Liver (tissue), 3 donors: ENCODE measurements at regions not wholly inside any gene's neighbourhood (a gene's known extent, or its start where the extent isn't known, plus 50 kb on each side); places are given as distances from the start of the nearest gene placed in this dataset.

ENCODE experiments used
- ATF3 ChIP-seq: IDR thresholded peaks from 2 replicates; pipeline ENCODE4 v1.6.1; 2016; ENCODE audit warnings: antibody characterized with exemption
- CTCF ChIP-seq: fragments of 150-350 bp; IDR thresholded peaks from 2 replicates; pipeline ENCODE4 v1.5.1; 2017; ENCODE audit warnings: improper control_type of control experiment, low read depth, low read length; ENCODE audit not compliant: missing input control
- GABPA ChIP-seq, 2 donors: IDR thresholded peaks in 1 of 2; conservative IDR thresholded peaks in 1 of 2; 2 replicates each; pipeline ENCODE4 v1.6.1; 2016; ENCODE audit warnings: antibody characterized with exemption in 2 of 2, mild to moderate bottlenecking in 1 of 2, moderate library complexity in 1 of 2
- MAX ChIP-seq: IDR thresholded peaks from 2 replicates; pipeline ENCODE4 v1.6.1; 2016; ENCODE audit warnings: antibody characterized with exemption
- RAD21 ChIP-seq, 2 donors: IDR thresholded peaks; 2 replicates each; pipeline ENCODE4 v1.6.1; 2016; ENCODE audit warnings: antibody characterized with exemption in 2 of 2, mild to moderate bottlenecking in 2 of 2
- REST ChIP-seq: IDR thresholded peaks from 2 replicates; pipeline ENCODE4 v1.6.1; 2016; ENCODE audit warnings: antibody characterized with exemption, mild to moderate bottlenecking
- SP1 ChIP-seq: IDR thresholded peaks from 2 replicates; pipeline ENCODE4 v1.6.1; 2018; ENCODE audit warnings: antibody characterized with exemption, mild to moderate bottlenecking
- YY1 ChIP-seq: IDR thresholded peaks from 2 replicates; pipeline ENCODE4 v1.6.1; 2016; ENCODE audit warnings: antibody characterized with exemption, mild to moderate bottlenecking
- donor health status: healthy.
- donor health status: healthy.

- TF ChIP-seq REST (no peak), ATF3 (no peak), MAX (no peak), CTCF (no peak), SP1 (no peak), GABPA (IDR thresholded peaks at IDR 0.05 in 1 of 2, conservative IDR thresholded peaks at IDR 0.05 in 1 of 2) (no peak), RAD21 (IDR thresholded peaks at IDR 0.05) (no peak), YY1 (no peak)
These were observed 78.9 kb downstream of the CPN2 start for GRCh38 chr3:194272221-194272620.
